ENCODE measurements at regions not wholly inside any gene's neighbourhood (a gene's known extent, or its start where the extent isn't known, plus 50 kb on each side); places are given as distances from the start of the nearest gene placed in this dataset.
A peak's percentile ranks its signal among the peaks of the same experiment; 100 is the strongest.
"Not testable (repeated sequence)": the region's sequence is repeated elsewhere in the genome, so short reads cannot be mapped to it uniquely, and the experiment has no call there.

DNA sequence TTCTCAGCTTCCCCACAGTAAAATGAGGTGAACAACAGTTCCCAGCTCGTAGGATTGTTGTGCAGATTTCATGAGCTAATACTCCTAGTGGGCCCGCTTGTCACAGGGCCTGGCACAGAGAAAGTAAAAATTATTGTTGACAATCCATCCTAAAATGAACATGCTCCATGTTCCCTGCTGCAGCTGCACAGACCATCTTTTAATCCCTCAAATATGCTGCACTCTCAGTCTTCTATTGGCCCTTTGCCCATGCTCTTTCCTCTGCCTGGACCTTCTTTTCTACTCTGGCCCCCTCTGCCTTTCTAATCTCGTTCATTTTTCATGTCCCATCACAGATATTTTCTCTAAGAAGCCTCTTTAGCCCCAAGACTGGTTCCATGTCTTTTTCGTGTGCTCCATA, 117.7 kb upstream of the NR3C1 start:
- no peak for DNase-seq

DNA sequence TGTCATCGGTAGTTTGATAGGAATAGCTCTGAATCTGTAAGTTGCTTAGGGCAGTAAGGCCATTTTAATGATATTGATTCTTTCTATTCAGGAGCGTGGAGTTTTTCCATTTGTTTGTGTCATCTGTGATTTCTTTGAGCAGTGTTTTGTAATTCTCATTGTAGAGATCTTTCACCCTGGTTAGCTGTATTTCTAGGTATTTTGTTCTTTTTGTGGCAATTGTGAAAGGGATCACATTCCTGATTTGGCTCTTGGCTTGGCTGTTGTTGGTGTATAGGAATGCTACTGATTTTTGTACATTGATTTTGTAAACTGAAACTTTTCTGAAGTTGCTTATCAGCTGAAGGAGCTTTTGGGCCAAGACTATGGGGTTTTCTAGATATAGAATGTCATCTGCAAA, 115.7 kb upstream of the NR3C1 start:
- DNase-seq = not testable (repeated sequence)

DNA sequence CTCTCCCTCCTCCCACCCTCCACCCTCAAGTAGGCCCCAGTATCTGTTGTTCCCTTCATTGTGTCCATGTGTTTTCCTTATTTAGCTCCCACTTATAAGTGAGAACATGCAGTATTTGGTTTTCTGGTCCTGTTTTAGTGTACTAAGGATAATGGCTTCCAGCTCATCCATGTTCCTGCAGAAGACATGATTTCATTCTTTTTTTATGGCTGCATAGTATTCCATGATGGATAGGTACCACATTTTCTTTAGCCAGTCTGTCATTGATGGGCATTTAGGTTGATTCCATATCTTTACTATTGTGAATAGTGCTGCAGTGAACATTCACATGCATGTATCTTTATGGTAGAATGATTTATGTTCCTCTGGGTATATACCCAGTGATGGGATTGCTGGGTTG, 114.3 kb upstream of the NR3C1 start:
- DNase-seq = not testable (repeated sequence)

DNA sequence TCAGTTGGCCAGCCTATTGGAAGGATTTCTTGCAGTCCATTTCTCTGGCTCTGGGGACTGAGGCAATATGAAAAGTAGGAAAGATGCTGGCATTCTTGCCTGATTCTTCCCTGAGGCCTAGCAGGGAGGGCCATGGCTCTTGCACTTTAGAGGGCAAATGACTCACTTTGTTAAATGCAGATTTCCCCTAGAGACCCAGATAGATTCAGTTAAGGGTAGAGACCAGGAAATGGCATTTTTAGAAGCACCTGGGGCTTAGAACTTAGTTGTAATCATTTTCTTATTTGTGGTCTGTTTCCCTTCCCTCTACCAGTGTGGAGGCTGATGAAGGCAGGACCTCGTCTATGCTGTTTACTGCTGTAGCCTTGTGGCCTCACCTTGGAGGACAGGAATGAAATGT, 112.8 kb upstream of the NR3C1 start:
- no peak for DNase-seq

DNA sequence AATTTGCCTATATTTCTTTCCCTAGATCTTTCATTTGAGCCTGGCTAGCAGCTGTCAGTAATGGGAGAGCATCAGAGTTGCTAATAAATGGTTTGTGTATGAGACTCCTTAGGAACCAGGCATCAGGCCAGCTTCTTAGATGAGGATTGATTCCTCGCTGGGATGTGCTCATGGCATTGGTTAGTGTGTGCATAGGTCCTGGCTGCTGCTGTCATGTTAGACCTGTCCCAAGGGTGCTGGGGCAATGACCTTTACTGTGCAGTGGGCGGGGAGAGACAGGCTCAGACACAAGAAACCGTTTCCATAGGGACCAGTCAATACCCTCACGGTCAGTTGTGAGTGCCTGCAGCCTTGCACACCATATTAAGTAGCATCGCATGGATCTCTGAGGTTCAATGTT, 112.3 kb upstream of the NR3C1 start:
- no peak for DNase-seq

DNA sequence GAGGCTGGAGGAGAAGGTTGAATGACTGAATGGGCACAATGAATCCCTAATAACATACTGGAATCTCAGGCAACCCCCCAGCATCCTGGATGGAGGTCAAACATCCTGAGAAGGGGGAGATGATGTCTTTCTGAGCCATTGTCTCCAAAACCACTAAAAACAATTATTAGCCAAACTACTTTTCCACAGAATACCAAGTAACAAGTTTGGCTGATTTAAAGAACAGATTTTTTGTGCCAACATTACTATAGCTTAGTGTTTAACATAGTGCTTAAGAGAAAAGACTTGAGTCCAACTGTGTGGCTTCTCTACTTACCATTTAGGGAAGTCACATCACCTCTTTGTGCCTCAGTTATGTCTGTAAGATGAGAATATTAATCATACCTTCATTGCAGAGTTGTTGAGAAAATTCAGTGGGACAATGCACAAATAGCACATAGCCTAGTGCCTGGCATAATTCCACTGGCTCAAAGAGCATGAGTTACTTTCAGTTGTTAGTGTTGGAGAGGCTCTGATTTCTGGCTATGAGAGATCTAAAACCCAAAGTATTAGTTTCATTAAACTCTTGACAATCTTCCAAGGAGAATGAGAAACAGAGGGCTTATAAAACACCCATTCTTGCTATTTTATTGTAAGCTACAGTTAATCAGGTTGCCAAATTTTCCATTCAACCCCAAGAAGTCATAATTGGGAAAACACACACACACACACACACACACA, 111.3 kb upstream of the NR3C1 start:
- no peak for DNase-seq

DNA sequence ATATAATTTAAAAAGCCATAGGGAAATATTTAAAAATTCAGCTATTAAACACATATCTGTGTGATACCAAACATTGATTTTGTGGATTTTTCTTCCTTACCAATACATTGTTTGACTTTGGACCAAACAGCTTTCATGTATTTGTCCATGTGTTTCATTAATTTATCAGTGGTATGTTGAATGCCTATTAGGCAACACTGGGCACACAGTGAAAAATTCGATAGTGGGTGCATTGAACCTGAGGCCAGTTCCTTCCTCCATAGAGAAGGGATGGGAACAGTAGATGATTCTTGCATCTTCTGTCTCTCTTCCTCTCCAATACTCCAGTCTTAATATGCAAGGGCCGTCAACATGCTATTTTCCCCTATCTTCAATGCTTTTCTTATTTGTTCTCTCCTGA, 110.2 kb upstream of the NR3C1 start:
- DNase-seq = no peak

DNA sequence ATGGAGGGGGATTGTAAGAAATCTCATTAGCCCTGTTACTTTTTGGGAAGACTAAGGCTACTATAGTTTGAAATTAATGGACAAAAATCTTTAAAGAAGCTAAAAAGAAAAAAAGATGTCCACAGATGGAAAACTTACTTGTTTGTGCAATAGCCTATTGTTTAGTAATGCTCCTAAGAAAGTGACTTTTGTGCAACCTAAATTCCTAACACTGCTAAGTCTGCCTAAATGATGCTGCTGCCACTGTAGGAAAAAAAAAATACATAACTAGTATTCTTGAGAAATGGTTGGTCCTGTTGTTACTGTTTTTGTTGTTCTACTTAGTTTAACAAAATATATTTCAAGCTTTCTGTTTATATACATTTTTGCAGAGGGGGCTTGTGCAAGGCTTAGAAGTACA, 108.2 kb upstream of the NR3C1 start:
- DNase-seq = no peak

DNA sequence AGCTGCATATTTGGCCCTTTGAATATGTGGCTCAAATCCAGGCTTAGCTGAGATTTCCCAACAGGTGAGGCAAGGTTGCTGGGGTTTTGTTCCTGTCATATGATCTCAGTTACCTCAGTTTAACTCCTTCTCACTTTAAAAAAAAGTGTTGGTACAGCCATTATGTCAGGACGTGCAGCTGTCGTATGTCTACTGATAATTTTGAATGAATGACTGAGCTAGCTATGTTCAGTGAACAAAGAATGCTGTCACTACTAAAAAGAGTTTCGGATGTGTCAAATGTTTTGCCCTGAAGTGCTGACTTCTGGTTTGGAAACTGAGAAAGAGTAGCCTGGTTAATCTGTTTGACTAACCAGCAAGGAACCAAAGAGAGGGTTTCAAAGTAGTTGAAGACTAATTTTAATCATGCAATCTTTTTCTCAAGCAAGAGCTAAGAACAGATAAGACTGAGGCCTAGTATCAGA, 106.3 kb upstream of the NR3C1 start:
- no peak for DNase-seq

DNA sequence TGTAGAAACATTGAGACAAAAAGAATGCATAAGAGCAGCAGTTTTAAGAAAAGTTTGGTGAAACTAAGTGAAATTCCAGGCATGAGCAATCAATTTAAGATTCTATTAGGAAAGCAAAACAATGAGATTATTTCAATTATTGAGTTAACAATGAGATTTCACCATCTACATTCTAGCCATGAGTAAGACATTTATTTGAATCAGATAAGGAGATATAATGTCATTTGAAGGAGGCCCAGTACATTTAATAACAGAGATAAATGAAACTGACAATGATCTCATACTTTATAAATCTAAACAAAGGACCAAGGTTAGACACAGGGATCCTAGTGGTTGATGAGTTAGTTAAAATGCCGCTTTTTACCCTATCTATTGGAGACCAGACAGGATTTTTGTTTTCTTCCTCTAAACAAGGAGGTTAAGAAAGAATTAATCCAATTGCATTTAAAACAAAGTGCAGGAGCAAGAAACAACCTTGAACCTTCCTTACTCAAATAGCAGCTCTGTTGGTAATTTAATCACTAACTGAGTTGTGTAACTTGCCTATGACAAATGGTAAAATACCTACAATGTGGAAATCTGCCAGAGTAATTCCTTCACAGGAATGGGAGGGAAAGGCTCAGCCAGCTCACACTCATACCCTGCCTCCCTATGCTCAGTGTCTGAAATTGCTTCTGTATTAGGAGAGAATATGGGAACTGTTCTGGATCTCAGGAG, 103.5 kb upstream of the NR3C1 start:
- DNase-seq = no peak

DNA sequence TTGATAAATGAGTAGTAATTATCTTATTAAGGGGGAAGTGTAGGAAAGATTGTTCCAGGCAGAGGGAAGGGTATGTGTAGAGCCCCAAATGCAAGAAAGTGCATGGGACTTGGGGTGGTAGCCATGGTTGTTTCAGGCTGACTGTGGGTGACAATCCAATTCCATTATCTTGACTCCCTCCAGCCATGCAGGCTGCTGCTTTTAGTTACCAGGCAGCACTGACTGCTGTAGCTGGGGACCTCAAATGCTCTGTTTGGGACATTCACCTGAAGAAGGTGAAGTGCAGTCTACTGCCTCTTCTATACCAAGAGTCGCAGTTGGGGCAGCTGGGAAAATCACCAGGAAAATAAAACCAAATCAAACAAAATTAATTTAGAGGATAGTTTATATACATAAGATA, 102.4 kb upstream of the NR3C1 start:
- no peak for DNase-seq

DNA sequence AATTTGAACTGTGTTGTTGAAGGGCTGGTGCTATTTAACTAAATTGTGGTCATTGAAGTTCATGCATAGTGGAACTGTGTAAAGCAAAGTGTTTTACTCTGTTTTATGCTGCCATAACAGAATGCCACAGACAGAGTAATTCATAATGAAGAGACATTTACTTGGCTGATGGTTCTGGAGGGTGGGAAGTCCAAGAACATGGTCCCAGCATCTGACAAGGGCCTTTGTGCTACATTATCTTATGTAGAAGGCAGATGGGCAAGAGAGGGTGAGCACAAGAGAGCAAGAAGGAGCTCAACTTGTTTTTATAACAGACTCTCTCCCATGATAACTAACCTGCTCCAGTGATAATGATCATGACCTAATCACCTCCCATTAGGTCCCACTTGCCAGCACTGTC, 101.9 kb upstream of the NR3C1 start:
- no peak for DNase-seq

DNA sequence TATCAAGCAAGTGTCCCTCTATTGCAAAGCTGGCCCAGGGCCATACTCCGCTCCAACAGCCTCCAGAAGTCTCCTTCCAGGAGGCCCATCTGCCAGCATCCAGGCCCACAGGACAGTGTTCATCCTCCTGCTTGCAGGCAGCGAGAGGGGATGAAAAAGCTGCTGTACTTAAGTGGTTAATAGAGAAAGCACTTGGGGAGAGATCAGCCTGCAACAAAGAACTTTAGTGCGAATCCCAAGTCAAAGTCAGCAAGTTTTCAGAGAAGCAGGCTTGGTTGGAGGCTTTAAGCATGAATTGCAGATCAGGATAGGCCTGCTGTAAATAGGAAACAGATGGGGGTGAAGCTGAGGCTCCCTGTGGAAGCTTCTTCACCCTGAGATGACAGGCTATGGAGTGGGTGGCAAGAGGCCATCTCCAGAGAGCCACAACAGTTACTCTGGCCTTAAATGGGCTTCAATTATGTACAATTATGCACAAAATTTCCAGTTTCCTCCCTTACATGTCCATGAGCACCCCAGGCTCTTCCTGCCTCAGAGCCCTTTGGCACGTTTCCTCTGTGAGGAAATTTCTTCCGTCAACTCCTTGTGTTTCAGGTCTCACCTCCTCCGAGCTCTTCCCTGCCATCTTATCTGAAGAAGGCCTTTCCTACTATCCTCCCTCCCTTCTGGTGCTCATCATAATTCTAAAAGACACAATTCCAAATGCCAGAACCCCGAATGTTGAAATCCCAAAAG, 98.0 kb upstream of the NR3C1 start:
- peak in 1 of 2 experiments; percentile 44 for DNase-seq

DNA sequence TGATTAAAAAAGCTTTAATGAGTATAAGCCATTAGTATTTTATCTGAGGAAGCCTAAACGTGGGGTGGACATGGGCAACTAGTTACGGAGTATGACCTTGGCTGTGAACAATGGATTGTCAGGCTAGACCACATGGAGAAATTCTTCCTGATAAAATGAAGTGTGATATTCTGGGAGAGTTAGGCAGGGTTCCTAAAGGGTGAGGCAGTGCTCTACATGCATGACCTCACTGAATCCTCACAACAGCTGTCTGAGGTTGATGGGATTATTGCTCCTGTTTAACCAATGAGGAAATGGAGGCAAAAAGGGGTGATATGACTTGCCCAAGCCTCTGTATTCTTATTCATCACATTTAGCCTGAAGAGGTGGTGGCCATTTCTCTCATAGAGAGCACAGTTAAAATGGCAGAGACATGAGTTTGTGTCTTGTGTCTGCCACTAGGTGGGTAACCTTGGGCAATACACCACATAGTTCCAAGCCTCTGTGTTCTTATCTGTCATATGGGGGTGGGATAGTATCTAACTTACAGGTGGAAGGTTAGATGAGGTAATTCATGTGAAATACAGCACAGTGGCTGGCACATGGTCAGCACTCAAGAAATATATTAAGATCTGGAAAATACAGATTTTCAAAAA, 96.1 kb upstream of the NR3C1 start:
- DNase-seq = no peak

DNA sequence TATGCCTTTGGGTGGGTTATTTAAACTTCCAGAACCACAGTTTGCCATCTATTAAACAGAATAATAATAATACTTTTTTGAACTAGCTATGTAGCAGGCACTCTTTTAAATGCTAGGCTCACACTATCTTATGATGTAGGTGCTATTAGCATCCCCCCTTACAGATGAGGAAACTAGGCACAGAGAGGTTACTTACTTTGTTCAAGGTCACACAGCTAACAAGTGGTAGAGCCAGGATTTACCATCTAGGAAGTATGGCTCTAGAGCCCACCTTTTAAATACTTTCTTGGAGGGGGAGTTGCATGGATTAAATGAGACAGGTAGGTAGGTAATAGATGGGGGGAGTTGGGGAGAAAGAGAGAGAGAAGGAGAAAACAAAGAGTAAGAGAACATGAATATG, 95.3 kb upstream of the NR3C1 start:
- DNase-seq = no peak

DNA sequence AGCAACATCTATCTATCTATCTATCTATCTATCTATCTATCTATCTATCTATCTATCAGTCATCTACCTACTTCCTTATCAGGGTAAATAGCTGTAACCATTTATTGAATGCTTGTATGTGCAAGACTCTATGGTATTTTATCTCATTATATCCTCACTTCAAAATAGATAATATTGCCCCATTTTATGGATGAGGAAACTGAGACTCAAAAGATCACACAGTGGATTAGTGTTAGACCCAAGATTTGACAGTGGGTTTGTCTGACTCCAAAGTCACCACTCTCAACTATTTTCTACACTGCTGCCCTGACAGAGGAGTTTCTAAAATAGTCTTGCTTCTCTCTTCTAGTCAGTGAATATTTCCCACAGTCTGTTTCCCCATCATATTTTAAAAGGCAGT, 94.3 kb upstream of the NR3C1 start:
- DNase-seq = no peak

DNA sequence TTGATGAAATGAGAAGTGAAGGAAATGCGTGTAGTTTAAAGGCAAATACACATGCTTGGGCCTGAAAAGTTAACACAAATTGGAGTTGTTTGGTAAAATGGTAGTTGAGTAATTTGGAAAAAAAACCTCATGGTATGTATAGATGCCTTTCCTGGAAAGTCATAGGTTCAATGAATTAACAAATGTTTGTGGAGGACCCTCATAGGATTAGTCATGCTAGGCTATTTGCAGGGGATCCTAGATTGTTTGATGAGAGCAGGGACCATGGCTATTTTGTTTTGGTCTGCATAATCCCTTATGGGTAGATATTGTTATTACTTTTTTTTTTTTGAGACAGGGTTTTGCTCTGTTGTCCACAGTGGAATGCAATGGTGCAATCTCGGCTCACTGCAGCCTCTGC, 93.5 kb upstream of the NR3C1 start:
- no peak for DNase-seq

DNA sequence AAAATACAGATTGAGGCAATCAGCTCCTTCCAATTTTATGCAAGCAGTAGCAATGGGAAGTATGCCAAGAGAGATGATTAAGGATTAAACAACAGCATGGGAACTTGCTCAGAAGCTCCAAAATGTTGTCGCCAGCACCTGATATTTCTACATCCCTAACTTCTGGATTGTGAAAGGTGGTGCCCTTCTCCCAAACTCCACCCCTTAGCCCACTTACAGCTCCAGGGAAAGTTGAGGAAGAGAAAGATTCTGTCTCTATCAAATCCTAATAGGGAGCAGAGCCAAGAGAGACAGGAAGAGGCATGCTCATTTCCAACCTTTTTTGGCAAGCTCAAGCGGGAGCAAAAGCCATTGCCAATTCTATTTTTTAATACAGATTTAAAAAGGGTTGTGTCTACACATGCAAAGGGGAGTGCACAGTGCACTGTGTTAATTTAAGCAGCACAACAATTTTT, 92.4 kb upstream of the NR3C1 start:
- peak in 1 of 2 experiments; percentile 23 for DNase-seq

DNA sequence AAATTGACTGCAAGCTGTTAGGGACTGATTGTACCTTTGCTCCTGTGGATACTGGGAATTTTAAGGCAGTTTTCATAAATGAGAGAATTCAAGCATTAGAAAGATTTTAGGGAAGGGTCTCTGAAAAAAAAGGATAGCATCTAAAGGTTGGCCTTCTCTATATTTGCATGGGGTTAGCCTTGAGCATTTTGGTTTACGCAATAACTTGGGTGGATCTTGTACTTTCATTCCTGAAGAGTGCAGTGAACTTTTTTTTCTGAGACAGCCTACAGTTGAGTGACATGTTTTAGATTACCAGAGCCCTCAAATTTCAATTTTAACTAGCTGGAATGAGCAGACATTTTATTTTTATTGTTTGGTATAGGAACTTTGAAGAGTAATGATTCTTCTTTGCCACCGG, 91.6 kb upstream of the NR3C1 start:
- no peak for DNase-seq

DNA sequence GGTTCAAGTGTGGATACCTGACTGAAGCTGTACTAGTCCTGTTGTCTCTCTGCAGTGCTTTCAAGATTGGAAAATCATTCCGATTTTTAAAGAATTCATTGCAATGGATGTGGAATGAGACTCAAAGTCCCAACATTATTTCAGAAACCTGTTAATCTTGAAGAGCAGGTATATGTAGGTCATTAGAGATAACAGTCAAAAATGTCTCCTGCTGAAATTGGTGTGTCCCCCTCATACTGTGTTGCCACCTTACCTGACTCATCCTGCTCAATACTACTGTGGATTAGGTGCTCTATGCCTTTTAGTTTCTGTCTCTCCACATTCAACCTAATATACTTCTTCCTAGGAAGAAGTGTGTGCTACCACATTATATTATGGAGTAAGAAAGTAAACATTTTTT, 91.1 kb upstream of the NR3C1 start:
- DNase-seq = no peak

DNA sequence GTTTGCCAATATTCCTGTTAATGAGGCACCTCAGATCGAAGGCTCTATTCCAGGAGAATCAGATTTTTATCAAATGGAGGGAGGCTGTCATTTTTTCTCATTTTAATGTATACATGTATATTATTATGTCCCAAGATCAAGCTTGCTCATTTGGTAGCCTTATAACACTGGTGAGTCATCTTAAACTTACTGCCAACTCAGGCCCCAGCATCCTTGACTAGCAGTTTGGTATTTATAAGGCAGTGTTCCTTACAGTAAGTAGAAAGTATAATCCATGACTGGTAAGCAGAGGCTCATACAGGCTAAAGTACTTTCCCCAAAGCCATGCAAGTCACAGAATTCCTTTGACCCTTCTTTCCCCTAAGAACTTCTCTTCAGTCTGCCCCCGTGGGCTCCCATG, 90.7 kb upstream of the NR3C1 start:
- DNase-seq = no peak

DNA sequence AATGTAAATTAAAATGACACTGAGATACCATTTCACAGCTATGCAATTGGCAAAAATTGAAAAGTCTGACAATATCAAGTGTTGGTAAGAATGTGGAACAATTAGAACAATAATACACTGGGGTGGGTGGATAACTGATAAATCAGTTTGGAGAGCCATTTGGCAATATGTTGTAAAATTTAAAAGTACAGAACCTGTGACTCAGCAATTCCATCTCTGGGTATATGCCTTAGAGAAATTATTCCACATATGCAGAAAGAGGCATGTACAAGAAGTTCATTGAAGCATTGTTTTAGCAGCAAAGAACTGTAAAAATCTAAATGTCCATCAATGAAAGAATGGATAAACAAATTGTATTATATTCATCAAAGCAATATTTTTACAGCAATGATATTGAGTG, 89.3 kb upstream of the NR3C1 start:
- no peak for DNase-seq

DNA sequence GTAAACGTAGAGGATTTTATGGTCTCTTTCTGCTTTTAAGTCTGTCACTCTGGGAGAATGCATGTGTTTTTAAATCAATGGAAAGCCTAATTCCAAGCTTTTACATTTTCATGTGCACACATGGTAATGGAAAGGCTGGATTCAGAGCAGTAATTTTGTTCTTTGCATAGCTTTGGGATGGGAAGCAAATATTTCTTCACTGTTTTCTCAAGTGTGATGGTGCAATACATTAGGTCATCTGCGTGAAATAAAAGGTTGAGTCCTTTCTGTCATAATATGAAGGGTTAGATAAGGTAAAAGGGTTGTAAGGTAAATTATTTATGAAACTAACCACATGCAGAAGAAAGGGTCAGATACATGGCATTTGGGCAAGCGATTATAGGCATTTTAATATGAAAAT, 88.2 kb upstream of the NR3C1 start:
- DNase-seq = no peak

DNA sequence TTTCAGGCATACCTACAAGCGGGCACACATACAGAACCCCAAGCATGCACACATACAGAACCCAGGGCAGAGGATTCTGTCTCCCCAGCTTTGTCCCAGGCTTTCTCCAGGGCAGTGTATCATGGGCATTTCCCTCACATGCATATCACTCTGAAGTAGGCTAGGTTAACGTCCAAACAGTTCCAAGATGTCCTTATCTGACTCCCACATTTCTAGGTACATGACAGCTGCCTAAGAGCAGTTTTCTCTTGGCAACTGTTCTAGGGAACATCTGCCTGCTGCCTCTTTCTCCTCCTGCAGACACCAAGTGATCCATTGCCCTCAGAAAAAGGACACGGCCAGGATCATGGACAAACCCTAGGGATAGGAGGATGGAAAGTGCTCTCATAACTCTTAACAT, 84.9 kb upstream of the NR3C1 start:
- DNase-seq = no peak
